ENCODE measurements at regions not wholly inside any gene's neighbourhood (a gene's known extent, or its start where the extent isn't known, plus 50 kb on each side); places are given as distances from the start of the nearest gene placed in this dataset.

- Histone ChIP-seq H2AK5ac (ENCODE audit: low read depth, low read length) (no peak overlapping the region), H3K9ac (ENCODE audit: low read depth, low read length) (no peak overlapping the region), H2BK5ac (ENCODE audit: low read depth, low read length, poor library complexity, severe bottlenecking) (no peak overlapping the region), H3K56ac (ENCODE audit: extremely low read depth, insufficient read depth, low read length) (no peak overlapping the region), H3K79me1 (ENCODE audit: low read depth in 1 of 2, low read length in 2 of 2) (no peaks in the 10 kb centered on the region), H4K8ac (ENCODE audit: low read depth in 2 of 2, low read length in 2 of 2) (no peak overlapping the region), H3K14ac (replicated peaks; ENCODE audit: low read depth, low read length) (no peak overlapping the region), H3K36me3 (ENCODE audit: control insufficient read depth, insufficient read depth, low read length) (no peaks in the 10 kb centered on the region), H3K4me3 (ENCODE audit: insufficient read depth, low read depth, low read length) (no peak overlapping the region), H3K23ac (ENCODE audit: low read depth, low read length) (no peak overlapping the region), H2BK20ac (ENCODE audit: low read depth, low read length) (no peak overlapping the region), H2BK120ac (ENCODE audit: low read depth, low read length) (no peak overlapping the region), H3K27ac (ENCODE audit: insufficient read depth, low read length) (no peak overlapping the region), H3K18ac (ENCODE audit: low read depth, low read length) (no peak overlapping the region), H3K4ac (ENCODE audit: low read depth, low read length) (no peak overlapping the region), H2AK9ac (replicated peaks; ENCODE audit: low read depth, low read length, poor library complexity) (no peak overlapping the region), H3K9me1 (ENCODE audit: insufficient read depth, low read length) (no peaks in the 10 kb centered on the region), H4K5ac (ENCODE audit: low read depth, low read length) (no peak overlapping the region), H2BK15ac (ENCODE audit: low read depth, low read length) (no peak overlapping the region), H4K91ac (ENCODE audit: insufficient read depth, low read depth, low read length) (no peak overlapping the region), H2AFZ (replicated peaks; ENCODE audit: low read length, poor library complexity) (no peak overlapping the region), H4K20me1 (ENCODE audit: insufficient read depth, low read length) (no peaks in the 10 kb centered on the region), H3K9me3 (ENCODE audit: control insufficient read depth, insufficient read depth, low read length) (peaks cover 4% of the 10 kb centered on the region), H3K4me2 (ENCODE audit: low read depth, low read length) (no peak overlapping the region), H3K27me3 (ENCODE audit: control insufficient read depth, insufficient read depth, low read length) (no peaks in the 10 kb centered on the region), H3K4me1 (ENCODE audit: control insufficient read depth, insufficient read depth, low read length) (no peaks in the 10 kb centered on the region)
- in situ Hi-C loops (cut with MboI; ENCODE audit: low sequenced_read_pairs) (no loop called here), dilution Hi-C loops (cut with HindIII; ENCODE audit: low sequenced_read_pairs, unreplicated experiment) (no loop called here), intact Hi-C loops (cut with micrococcal nuclease) (no loop called here)
- ChIA-PET CTCF (no interaction called here), POLR2A (ENCODE audit: unreplicated experiment) (no interaction called here)
- ATAC-seq (ENCODE audit: low read depth) (no peak), DNase-seq (no peak)
- TF ChIP-seq MAFK (IDR thresholded peaks at IDR 0.05; ENCODE audit: low read depth, low read length) = no peak
- TF ChIP-seq SMC3 (IDR thresholded peaks at IDR 0.05; ENCODE audit: low read depth, low read length) = no peak
- no TSS peak for BruUV-seq (replicated peaks)
These were observed 839.1 kb upstream of the SORCS1 start for GRCh38 chr10:108003576-108003975.

Data from IMR-90 (cell line).